ENCODE measurements at regions not wholly inside any gene's neighbourhood (a gene's known extent, or its start where the extent isn't known, plus 50 kb on each side); places are given as distances from the start of the nearest gene placed in this dataset.
"Not testable (repeated sequence)": the region's sequence is repeated elsewhere in the genome, so short reads cannot be mapped to it uniquely, and the experiment has no call there.

DNA sequence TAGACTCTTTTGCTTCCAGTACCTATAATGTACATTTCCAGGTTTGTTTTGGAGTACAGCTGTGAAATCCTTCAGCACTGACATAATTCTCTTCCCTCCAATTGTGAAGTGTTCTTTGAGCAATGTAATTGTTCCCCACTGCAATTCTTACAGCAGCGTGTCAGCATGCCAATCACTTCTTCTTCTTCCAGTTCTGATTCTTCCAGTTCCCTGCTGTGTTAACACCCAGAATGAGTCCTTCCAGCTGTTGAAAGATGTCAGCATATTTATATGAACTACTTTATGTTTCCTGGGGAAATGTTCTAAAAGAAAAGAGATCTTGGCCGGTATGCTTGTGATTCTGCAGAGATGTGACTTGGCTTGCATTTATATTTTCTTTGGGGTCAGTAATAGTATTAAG lies 213.9 kb downstream of the UNC5CL start:
- ATAC-seq (peak; percentile 40 to 50), DNase-seq (no peak)
- H3K4me3 ChIP-seq = no peak overlapping the region
- no peaks in the 10 kb centered on the region for H3K9me3 ChIP-seq
- H3K27ac ChIP-seq = peak overlapping the region in 3 of 4 donors; percentile 5 to 37 (median 11)
- peaks cover 9 to 11% of the 10 kb centered on the region in 2 donors for H3K4me1 ChIP-seq
- no peaks in the 10 kb centered on the region for H3K36me3 ChIP-seq
- no peaks in the 10 kb centered on the region for H3K27me3 ChIP-seq
- TF ChIP-seq POLR2A (IDR thresholded peaks at IDR 0.05) = no peak
- TF ChIP-seq, protein P1, sequence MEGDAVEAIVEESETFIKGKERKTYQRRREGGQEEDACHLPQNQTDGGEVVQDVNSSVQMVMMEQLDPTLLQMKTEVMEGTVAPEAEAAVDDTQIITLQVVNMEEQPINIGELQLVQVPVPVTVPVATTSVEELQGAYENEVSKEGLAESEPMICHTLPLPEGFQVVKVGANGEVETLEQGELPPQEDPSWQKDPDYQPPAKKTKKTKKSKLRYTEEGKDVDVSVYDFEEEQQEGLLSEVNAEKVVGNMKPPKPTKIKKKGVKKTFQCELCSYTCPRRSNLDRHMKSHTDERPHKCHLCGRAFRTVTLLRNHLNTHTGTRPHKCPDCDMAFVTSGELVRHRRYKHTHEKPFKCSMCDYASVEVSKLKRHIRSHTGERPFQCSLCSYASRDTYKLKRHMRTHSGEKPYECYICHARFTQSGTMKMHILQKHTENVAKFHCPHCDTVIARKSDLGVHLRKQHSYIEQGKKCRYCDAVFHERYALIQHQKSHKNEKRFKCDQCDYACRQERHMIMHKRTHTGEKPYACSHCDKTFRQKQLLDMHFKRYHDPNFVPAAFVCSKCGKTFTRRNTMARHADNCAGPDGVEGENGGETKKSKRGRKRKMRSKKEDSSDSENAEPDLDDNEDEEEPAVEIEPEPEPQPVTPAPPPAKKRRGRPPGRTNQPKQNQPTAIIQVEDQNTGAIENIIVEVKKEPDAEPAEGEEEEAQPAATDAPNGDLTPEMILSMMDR (IDR thresholded peaks at IDR 0.05 in 4 of 5, conservative IDR thresholded peaks at IDR 0.05 in 1 of 5) = no peak
- intact Hi-C loops (cut with DNase I; ENCODE audit: low total_unique reads) = loop anchor here (10.0 kb wide), 1 partner anchor 240 kb away; the partner anchor contains the start of gene LRFN2
- in situ Hi-C loops (cut with MboI; ENCODE audit: low sequenced_read_pairs in 4 of 4) = loop anchor here in 2 of 4 donors (25.0 kb wide), 2 partner anchors 838 to 1463 kb away; no protein-coding TSS in a partner anchor

DNA sequence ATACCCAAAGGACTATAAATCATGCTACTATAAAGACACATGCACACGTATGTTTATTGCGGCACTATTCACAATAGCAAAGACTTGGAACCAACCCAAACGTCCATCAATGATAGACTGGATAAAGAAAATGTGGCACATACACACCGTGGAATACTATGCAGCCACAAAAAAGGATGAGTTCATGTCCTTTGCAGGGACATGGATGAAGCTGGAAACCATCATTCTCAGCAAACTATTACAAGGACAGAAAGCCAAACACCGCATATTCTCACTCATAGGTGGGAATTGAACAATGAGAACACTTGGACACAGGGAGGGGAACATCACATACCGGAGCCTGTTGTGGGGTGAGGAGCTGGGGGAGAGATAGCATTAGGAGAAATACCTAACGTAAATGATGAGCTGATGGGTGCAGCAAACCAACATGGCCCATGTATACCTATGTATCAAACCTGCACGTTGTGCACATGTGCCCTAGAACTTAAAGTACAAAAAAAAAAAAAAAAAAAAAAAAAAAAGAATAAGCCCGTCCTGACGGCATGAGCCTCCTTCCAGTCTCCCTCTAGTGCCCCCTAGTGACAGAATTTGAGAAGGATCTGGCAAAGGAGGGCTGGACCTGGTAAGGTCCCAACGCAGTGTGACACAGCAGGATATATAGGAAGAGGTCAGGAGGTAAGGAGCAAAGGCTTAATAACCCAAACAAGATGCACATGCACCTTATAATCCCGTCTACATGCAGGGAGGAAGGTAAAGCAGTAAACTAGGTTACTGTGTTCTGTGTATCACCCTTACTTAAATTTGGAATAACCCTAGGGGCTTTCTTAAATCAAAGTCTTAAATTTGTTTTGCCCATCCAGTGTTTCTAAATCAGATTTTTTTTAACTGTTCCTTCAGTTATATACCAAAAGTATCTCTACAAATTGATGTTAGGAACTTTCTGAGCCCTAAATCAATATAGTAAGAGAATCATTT lies 214.8 kb downstream of the UNC5CL start:
- Histone ChIP-seq H3K27ac (peak overlapping the region in 3 of 4 donors; percentile 5 to 37 (median 11)), H3K4me1 (peaks cover 9 to 13% of the 10 kb centered on the region in 2 donors)
- ATAC-seq = peak; percentile 80 to 97
- not testable (repeated sequence) for H3K27me3 ChIP-seq, H3K36me3 ChIP-seq, H3K9me3 ChIP-seq, H3K4me3 ChIP-seq
- TF ChIP-seq, protein P1 (IDR thresholded peaks at IDR 0.05 in 4 of 5, conservative IDR thresholded peaks at IDR 0.05 in 1 of 5) = peak; percentile 42 to 65 (median 50)
- intact Hi-C loops (cut with DNase I; ENCODE audit: low total_unique reads) = loop anchor here (5.0 to 10.0 kb wide), 2 partner anchors 112 to 239 kb away; partner anchors contain the start of gene LRFN2
- in situ Hi-C loops (cut with MboI; ENCODE audit: low sequenced_read_pairs in 4 of 4) = loop anchor here in 1 of 4 donors (25.0 kb wide), 1 partner anchor 487 kb away; no protein-coding TSS in a partner anchor
- DNase-seq = peak; percentile 34 to 70

DNA sequence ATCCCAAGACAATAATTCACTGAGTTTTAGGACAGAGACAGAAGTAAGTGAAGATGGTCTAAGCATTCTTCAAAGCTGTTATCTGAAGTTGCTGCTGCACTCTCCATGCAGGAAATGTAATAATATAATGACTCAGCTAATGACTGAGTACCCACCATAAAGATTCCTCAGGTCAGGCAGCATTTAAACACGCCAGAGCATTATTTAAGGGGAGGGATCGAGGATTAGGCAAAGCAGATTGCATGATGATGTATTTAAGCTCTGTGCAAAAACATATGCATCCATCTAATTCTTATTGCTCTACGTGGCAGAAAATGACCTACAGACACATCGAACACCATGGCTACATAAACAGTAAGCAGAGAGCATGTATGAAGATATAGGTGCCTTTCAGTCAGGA lies 216.4 kb downstream of the UNC5CL start:
- DNase-seq (no peak), ATAC-seq (no peak)
- Histone ChIP-seq H3K4me1 (peaks cover 9 to 18% of the 10 kb centered on the region in 2 donors), H3K27me3 (no peaks in the 10 kb centered on the region), H3K36me3 (no peaks in the 10 kb centered on the region), H3K4me3 (no peak overlapping the region), H3K9me3 (no peaks in the 10 kb centered on the region), H3K27ac (no peak overlapping the region)
- in situ Hi-C loops (cut with MboI; ENCODE audit: low sequenced_read_pairs in 4 of 4) = loop anchor here in 1 of 4 donors (25.0 kb wide), 1 partner anchor 485 kb away; no protein-coding TSS in a partner anchor
- TF ChIP-seq POLR2A (IDR thresholded peaks at IDR 0.05) = no peak
- TF ChIP-seq, protein P1 (IDR thresholded peaks at IDR 0.05 in 4 of 5, conservative IDR thresholded peaks at IDR 0.05 in 1 of 5) = no peak
- intact Hi-C loops (cut with DNase I; ENCODE audit: low total_unique reads) = loop anchor here (5.0 to 10.0 kb wide), 2 partner anchors 110 to 238 kb away; partner anchors contain the start of gene LRFN2

DNA sequence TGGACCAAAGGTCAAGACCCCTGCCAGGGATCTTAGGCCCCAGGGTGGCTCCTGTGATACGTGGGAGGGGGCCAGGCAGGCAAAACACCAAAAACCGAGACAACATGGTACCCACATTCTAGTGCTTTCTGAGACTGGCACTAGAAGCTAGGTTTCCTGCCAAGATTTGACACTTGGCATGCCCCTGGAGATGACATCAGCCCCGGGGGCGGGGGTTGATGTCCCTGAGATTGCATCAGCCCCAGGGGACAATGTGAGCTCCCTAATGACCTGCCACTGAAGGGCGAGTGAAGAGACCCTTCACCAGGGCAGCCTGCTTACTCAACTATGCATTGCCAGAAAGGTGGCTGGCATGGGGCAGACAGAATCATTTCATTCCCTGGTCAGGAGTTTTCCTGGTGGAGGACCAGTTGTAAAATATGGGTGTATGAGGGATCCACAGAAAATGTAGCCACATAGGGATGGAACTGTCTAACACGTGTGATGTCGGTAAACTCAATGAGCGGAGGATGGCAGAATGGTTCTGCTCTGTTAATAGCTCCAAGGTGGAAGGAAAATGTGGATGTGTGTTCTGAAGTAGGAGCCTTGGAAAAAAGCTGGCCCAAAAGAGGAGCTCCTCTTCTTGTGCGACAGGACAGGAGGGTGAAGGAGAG lies 219.7 kb downstream of the UNC5CL start:
- ATAC-seq (no peak), DNase-seq (no peak)
- Histone ChIP-seq H3K27me3 (no peaks in the 10 kb centered on the region), H3K36me3 (no peaks in the 10 kb centered on the region), H3K4me3 (no peak overlapping the region), H3K27ac (no peak overlapping the region), H3K9me3 (no peaks in the 10 kb centered on the region), H3K4me1 (peaks cover 0 to 7% of the 10 kb centered on the region in 2 donors)
- intact Hi-C loops (cut with DNase I; ENCODE audit: low total_unique reads) = no loop called here
- TF ChIP-seq, protein P1 (IDR thresholded peaks at IDR 0.05 in 4 of 5, conservative IDR thresholded peaks at IDR 0.05 in 1 of 5) = no peak
- TF ChIP-seq POLR2A (IDR thresholded peaks at IDR 0.05) = no peak
- in situ Hi-C loops (cut with MboI; ENCODE audit: low sequenced_read_pairs in 4 of 4) = loop anchor here in 1 of 4 donors (25.0 kb wide), 1 partner anchor 482 kb away; no protein-coding TSS in a partner anchor
